Adrenal gland (tissue), 9 donors: ENCODE measurements at regions not wholly inside any gene's neighbourhood (a gene's known extent, or its start where the extent isn't known, plus 50 kb on each side); places are given as distances from the start of the nearest gene placed in this dataset.

Source experiments
- DNase-seq, 7 donors: peaks; one replicate each; pipeline ENCODE4 v3.0.0-alpha.2; 2019 to 2020
- H3K27ac ChIP-seq, 5 donors: fragments of 200-600 bp; sonication (generic) in 4 of 5; 1 replicate in 3 of 5; 2 replicates in 2 of 5; pipeline versions ENCODE4 v1.5.1 to v1.8.0; 2016 to 2020; ENCODE audit warnings: mild to moderate bottlenecking in 1 of 5
- H3K27me3 ChIP-seq: fragments of 200-600 bp; 2 replicates; pipeline ENCODE4 v1.8.0; 2021
- H3K36me3 ChIP-seq, 2 donors: fragments of 200-600 bp; replicated peaks in 1 of 2; 1 replicate in 1 of 2; 2 replicates in 1 of 2; pipeline versions ENCODE4 v1.5.1 to v1.8.0; 2018 to 2022
- H3K4me1 ChIP-seq, 2 donors: fragments of 200-600 bp; replicated peaks in 1 of 2; 1 replicate in 1 of 2; 2 replicates in 1 of 2; pipeline versions ENCODE4 v1.5.1 to v1.8.0; 2018 to 2021
- H3K4me3 ChIP-seq, 4 donors: fragments of 200-600 bp; sonication (generic) in 3 of 4; one replicate each; pipeline ENCODE4 v1.5.1; 2016 to 2018
- H3K9me3 ChIP-seq, 3 donors: fragments of 200-600 bp; sonication (generic) in 1 of 3; replicated peaks in 1 of 3; 1 replicate in 2 of 3; 2 replicates in 1 of 3; pipeline versions ENCODE4 v1.5.1 to v1.8.0; 2016 to 2021
- CTCF ChIP-seq, 6 experiments: fragments of 450-650 bp in 4 of 6; fragments of 200-600 bp in 2 of 6; sonication (generic) in 1 of 6; IDR thresholded peaks; 1 replicate in 5 of 6; 2 replicates in 1 of 6; pipeline versions ENCODE4 v1.5.1 to v1.8.0; 2016 to 2021; ENCODE audit warnings: antibody characterized with exemption in 6 of 6, mild to moderate bottlenecking in 2 of 6, moderate library complexity in 1 of 6
- POLR2A ChIP-seq, 2 donors: fragments of 450-650 bp; IDR thresholded peaks; one replicate each; pipeline ENCODE4 v1.6.1; 2017; ENCODE audit warnings: antibody characterized with exemption in 2 of 2, mild to moderate bottlenecking in 2 of 2, moderate library complexity in 1 of 2
- WGBS, 4 donors: extraction: QIAGEN DNeasy Blood & Tissue Kit in 2 of 4; methylation state at CpG; one replicate each; pipeline versions ENCODE4 v1.1.5 to v1.1.7; 2013 to 2017; 5-methylcytosine and 5-hydroxymethylcytosine counted together
- intact Hi-C, 2 donors: fragments of 100-400 bp; cut with DNase I; formaldehyde crosslinking; loops; one replicate each; pipeline versions ENCODE4 v1.14.1 to v1.15.0; 2022 to 2023
- donor health status: healthy with polysubstance abuse.
- donor health status: Bipolar disorder and iron deficiency.
- donor health status: DM: yes; HTN: yes; CAD: no.
- donor health status: DM: no; HTN: no; CAD: no.
- donor health status: DM: no; HTN: no; CAD: no.

DNA sequence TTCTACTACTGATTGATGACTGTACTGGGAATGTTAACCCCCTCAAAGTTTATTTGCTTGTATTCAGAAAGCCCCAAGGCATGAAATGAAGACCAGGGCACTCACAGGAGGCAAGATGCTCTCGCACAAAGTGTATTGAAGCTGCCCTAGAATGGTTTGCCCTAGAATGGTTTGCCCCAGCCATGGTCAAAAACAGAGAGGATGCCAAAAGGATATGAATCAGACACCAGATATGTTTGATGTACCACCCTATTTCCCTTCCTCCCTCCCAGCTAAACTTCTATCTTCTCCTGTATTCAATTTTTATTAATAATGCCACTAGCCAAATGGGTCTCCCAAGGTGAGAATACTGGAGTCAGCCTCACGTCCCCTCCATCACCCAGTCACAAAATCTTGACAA lies 101.3 kb downstream of the TMCO5A start:
- H3K27ac ChIP-seq, result no peak overlapping the region
- DNase-seq, result no peak
- intact Hi-C loops, result no loop called here
- TF ChIP-seq POLR2A (IDR thresholded peaks at IDR 0.05) (no peak), CTCF (IDR thresholded peaks at IDR 0.05) (no peak)
- H3K9me3 ChIP-seq, result no peaks in the 10 kb centered on the region
- WGBS, 4 donors, result 84 to 93% (median 87%) methylated on average over 2 of the region's 2 CpGs
- no peaks in the 10 kb centered on the region for H3K4me1 ChIP-seq
- no peaks in the 10 kb centered on the region for H3K27me3 ChIP-seq
- no peak overlapping the region for H3K4me3 ChIP-seq
- no peaks in the 10 kb centered on the region for H3K36me3 ChIP-seq

DNA sequence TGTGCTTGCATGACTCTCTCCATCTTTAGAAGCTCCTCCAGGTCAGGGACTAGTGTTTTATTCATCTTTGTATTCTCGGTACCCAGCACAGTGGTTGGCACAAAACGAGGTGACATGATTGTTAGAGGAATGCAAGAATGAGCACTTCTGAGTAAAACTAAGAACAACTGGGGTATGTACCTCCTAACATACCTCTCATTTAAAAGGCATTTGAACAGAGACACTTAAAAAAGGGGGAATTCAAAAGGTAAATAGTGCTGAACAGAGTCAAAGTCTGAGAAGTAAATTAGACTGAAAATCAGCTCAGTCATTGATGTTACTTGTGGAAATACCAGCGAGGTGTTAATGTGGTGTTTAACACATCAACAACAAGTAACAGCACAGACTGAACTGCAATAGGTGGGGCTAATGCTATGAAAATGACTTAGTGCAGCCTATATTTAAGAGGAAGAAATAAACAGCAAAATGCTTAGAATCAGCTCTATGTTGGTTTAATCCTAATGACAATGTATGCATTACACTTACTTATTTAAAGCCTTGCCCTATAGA lies 102.4 kb downstream of the TMCO5A start:
- no peaks in the 10 kb centered on the region for H3K9me3 ChIP-seq
- TF ChIP-seq POLR2A (IDR thresholded peaks at IDR 0.05) (no peak), CTCF (IDR thresholded peaks at IDR 0.05) (no peak)
- no peaks in the 10 kb centered on the region for H3K4me1 ChIP-seq
- no peak overlapping the region for H3K27ac ChIP-seq
- WGBS, 4 donors, result 73 to 85% (median 77%) methylated on average over 3 of the region's 3 CpGs
- DNase-seq, result no peak
- no peak overlapping the region for H3K4me3 ChIP-seq
- intact Hi-C loops, result no loop called here
- no peaks in the 10 kb centered on the region for H3K27me3 ChIP-seq
- H3K36me3 ChIP-seq, result no peaks in the 10 kb centered on the region

DNA sequence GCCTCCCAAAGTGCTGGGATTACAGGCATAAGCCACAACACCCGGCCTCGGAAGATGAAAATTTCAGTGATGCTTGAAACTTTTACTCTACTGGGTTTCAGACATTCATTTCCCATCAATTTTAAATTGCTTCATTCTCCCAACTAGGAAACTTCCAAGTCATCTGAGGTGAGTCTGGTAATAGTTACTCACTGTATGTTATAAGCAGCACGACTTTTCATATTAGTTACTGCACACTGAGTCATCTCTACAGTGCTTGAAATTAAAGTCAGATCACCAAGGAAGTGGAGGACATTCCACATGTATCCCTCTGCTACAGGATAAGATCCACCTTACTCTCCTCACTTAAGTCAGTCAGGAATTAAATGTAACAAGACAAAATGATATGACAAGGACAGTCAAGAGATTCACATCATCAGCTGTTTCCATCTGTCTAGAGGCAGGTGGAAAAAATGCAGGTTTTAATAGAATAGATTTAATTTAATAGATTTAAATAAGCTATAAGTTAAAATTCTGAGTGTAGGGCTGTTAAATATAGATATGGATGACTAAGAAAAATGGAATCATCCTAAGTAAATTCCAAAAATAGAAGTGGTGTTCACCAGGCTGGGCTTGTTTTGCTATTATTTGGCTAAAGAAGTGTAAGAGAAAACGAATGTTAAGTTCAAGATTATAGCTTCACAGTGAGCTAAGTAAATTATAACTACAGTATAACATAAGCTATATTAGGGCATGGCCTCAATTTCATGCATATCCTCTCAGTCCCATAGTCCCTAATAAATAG lies 104.4 kb downstream of the TMCO5A start:
- WGBS, 4 donors, result 73 to 82% (median 77%) methylated on average over 4 of the region's 4 CpGs
- intact Hi-C loops, result no loop called here

DNA sequence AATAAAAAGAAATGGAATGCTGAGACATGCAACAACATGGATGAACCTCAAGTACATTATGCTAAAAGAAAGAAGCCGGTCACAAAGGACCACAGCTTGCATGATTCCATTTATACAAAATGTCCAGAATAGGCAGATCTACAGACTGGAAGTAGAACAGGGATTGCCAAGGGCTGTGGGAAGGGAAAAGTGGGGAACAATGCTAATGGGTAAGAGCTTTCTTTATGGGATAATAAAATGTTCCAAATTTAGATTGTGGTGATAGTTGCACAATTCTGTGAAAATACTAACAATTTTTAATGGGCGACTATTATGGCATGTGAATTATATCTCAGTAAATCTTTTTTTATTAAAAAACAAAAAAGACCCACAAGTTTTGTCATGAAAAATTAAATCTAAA lies 106.2 kb downstream of the TMCO5A start:
- intact Hi-C loops, result no loop called here
- Histone ChIP-seq H3K4me1 (peaks cover 10 to 17% of the 10 kb centered on the region in 2 donors), H3K27me3 (no peaks in the 10 kb centered on the region), H3K27ac (no peak overlapping the region), H3K36me3 (no peaks in the 10 kb centered on the region), H3K9me3 (no peaks in the 10 kb centered on the region), H3K4me3 (no peak overlapping the region)
- TF ChIP-seq POLR2A (IDR thresholded peaks at IDR 0.05) (no peak), CTCF (IDR thresholded peaks at IDR 0.05) (no peak)
- 94 to 96% (median 96%) methylated on average over 2 of the region's 2 CpGs for WGBS, 4 donors
- DNase-seq, result no peak

More for the DNA sequence above, 104.4 kb downstream of the TMCO5A start:
- no peaks in the 10 kb centered on the region for H3K27me3 ChIP-seq
- H3K27ac ChIP-seq, result no peak overlapping the region
- TF ChIP-seq CTCF (IDR thresholded peaks at IDR 0.05) (no peak), POLR2A (IDR thresholded peaks at IDR 0.05) (no peak)
- no peaks in the 10 kb centered on the region for H3K36me3 ChIP-seq
- peaks cover 10 to 17% of the 10 kb centered on the region in 2 donors for H3K4me1 ChIP-seq
- H3K9me3 ChIP-seq, result no peaks in the 10 kb centered on the region
- no peak for DNase-seq
- no peak overlapping the region for H3K4me3 ChIP-seq
